ENCODE measurements at regions not wholly inside any gene's neighbourhood (a gene's known extent, or its start where the extent isn't known, plus 50 kb on each side); places are given as distances from the start of the nearest gene placed in this dataset.

GRCh38 chr14:97921296-97921695, 1124.1 kb downstream of the VRK1 start:
- Histone ChIP-seq H3K4ac (ENCODE audit: low read depth, low read length) (no peak overlapping the region), H3K36me3 (ENCODE audit: control insufficient read depth, insufficient read depth, low read length) (no peaks in the 10 kb centered on the region), H3K18ac (ENCODE audit: low read depth, low read length) (no peak overlapping the region), H3K9me3 (ENCODE audit: control insufficient read depth, insufficient read depth, low read length) (peaks cover 26% of the 10 kb centered on the region), H2BK120ac (ENCODE audit: low read depth, low read length) (no peak overlapping the region), H2BK15ac (ENCODE audit: low read depth, low read length) (no peak overlapping the region), H2BK5ac (ENCODE audit: low read depth, low read length, poor library complexity, severe bottlenecking) (no peak overlapping the region), H4K91ac (ENCODE audit: insufficient read depth, low read depth, low read length) (no peak overlapping the region), H3K56ac (ENCODE audit: extremely low read depth, insufficient read depth, low read length) (no peak overlapping the region), H3K4me2 (ENCODE audit: low read depth, low read length) (no peak overlapping the region), H4K8ac (ENCODE audit: low read depth in 2 of 2, low read length in 2 of 2) (no peak overlapping the region), H3K23ac (ENCODE audit: low read depth, low read length) (no peak overlapping the region), H4K5ac (ENCODE audit: low read depth, low read length) (no peak overlapping the region), H2AK9ac (replicated peaks; ENCODE audit: low read depth, low read length, poor library complexity) (no peak overlapping the region), H2AK5ac (ENCODE audit: low read depth, low read length) (no peak overlapping the region), H3K9me1 (ENCODE audit: insufficient read depth, low read length) (no peaks in the 10 kb centered on the region), H4K20me1 (ENCODE audit: insufficient read depth, low read length) (no peaks in the 10 kb centered on the region), H3K4me3 (ENCODE audit: insufficient read depth, low read depth, low read length) (no peak overlapping the region), H3K27ac (ENCODE audit: insufficient read depth, low read length) (no peak overlapping the region), H3K79me1 (ENCODE audit: low read depth in 1 of 2, low read length in 2 of 2) (no peaks in the 10 kb centered on the region), H3K9ac (ENCODE audit: low read depth, low read length) (no peak overlapping the region), H3K14ac (replicated peaks; ENCODE audit: low read depth, low read length) (no peak overlapping the region), H3K4me1 (ENCODE audit: control insufficient read depth, insufficient read depth, low read length) (no peaks in the 10 kb centered on the region), H3K27me3 (ENCODE audit: control insufficient read depth, insufficient read depth, low read length) (no peaks in the 10 kb centered on the region), H2BK20ac (ENCODE audit: low read depth, low read length) (no peak overlapping the region), H2AFZ (replicated peaks; ENCODE audit: low read length, poor library complexity) (no peak overlapping the region)
- in situ Hi-C loops (cut with MboI; ENCODE audit: low sequenced_read_pairs) (no loop called here), intact Hi-C loops (cut with micrococcal nuclease) (no loop called here), dilution Hi-C loops (cut with HindIII; ENCODE audit: low sequenced_read_pairs, unreplicated experiment) (no loop called here)
- ChIA-PET CTCF (no interaction called here), POLR2A (ENCODE audit: unreplicated experiment) (no interaction called here)
- ATAC-seq (ENCODE audit: low read depth) (no peak), DNase-seq (no peak)
- no CpG with 5 or more reads among the region's 5 CpGs for WGBS, 2 experiments (ENCODE audit: extremely low coverage in 2 of 2, insufficient read length in 1 of 2)
- no peak for TF ChIP-seq RAD21 (IDR thresholded peaks at IDR 0.05; ENCODE audit: low read length)
- TF ChIP-seq FOS (IDR thresholded peaks at IDR 0.05; ENCODE audit: low read depth, low read length): no peak
- TF ChIP-seq RCOR1 (IDR thresholded peaks at IDR 0.05; ENCODE audit: insufficient replicate concordance, low read length): no peak
- no peak for TF ChIP-seq MXI1 (IDR thresholded peaks at IDR 0.05; ENCODE audit: borderline replicate concordance, low read depth, low read length)
- TF ChIP-seq BHLHE40 (IDR thresholded peaks at IDR 0.05; ENCODE audit: low read depth, low read length): no peak
- TF ChIP-seq SMC3 (IDR thresholded peaks at IDR 0.05; ENCODE audit: low read depth, low read length): no peak
- no peak for TF ChIP-seq POLR2A (IDR thresholded peaks at IDR 0.05; ENCODE audit: low read depth, low read length)
- TF ChIP-seq CTCF (conservative IDR thresholded peaks at IDR 0.05; ENCODE audit: low read depth, low read length): no peak
- TF ChIP-seq NFE2L2 (IDR thresholded peaks at IDR 0.05; ENCODE audit: low read depth, low read length): no peak
- no peak for TF ChIP-seq RFX5 (IDR thresholded peaks at IDR 0.05; ENCODE audit: low read depth, low read length)
- TF ChIP-seq ELK1 (IDR thresholded peaks at IDR 0.05; ENCODE audit: borderline replicate concordance, low read depth, low read length): no peak
- no peak for TF ChIP-seq CHD1 (IDR thresholded peaks at IDR 0.05; ENCODE audit: low read depth, low read length)
- TF ChIP-seq MAZ (IDR thresholded peaks at IDR 0.05; ENCODE audit: borderline replicate concordance, low read depth, low read length): no peak
- BruUV-seq (replicated peaks): no TSS peak

Data from IMR-90 (cell line).